K562 (cell line): ENCODE measurements at regions not wholly inside any gene's neighbourhood (a gene's known extent, or its start where the extent isn't known, plus 50 kb on each side); places are given as distances from the start of the nearest gene placed in this dataset.

Source experiments
- ATAC-seq: fragments of 200-7000 bp; cut with Tn5 transposase; 3 replicates; pipeline ENCODE4 v1.9.1; 2020; ENCODE audit warnings: moderate library complexity
- BruUV-seq: library from RNA; stranded (reverse); fragments of 400-500 nt; replicated peaks from 2 replicates; lab custom pipeline; 2021; lab: Mats Ljungman, UMichigan
- CTCF ChIA-PET: fragments of 300-600 bp; formaldehyde crosslinking; extraction: SDS; loops from one replicate; lab custom pipeline; 2021; ENCODE audit warnings: low intra/inter-chr PET ratio; lab: Yijun Ruan, JAX
- POLR2A ChIA-PET: fragments of 300-600, 350-650 bp; sonication (Branson Sonifier 250); formaldehyde crosslinking; extraction: SDS; loops from one replicate; lab custom pipeline; 2021; ENCODE audit warnings: antibody characterized with exemption, inconsistent platforms; lab: Yijun Ruan, JAX
- DNase-seq, 4 experiments: peaks; one replicate each; pipeline versions ENCODE4 v3.0.0 to v3.0.0-alpha.2; 2011 to 2018; ENCODE audit warnings: low spot score in 3 of 4, mixed read lengths in 3 of 4; ENCODE audit errors: extremely low read depth in 1 of 4
- FAIRE-seq: peaks from 2 replicates; lab custom pipeline; 2011; peaks lifted over from hg19 to GRCh38; lab: Jason Lieb, UNC
- H2AFZ ChIP-seq: 2 replicates; pipeline ENCODE4 v1.6.0; 2011; ENCODE audit warnings: low read depth, low read length, control low read depth, inconsistent platforms
- H3K27ac ChIP-seq: fragments of 200-600 bp; 3 replicates; pipeline ENCODE4 v1.8.0; 2011; ENCODE audit warnings: low read depth, mild to moderate bottlenecking, control low read depth, inconsistent platforms, low read length, moderate library complexity, mixed read lengths; ENCODE audit errors: extremely low read depth
- H3K27me3 ChIP-seq, 2 experiments: fragments of 300-600 bp in 1 of 2; 2 replicates in 1 of 2; 3 replicates in 1 of 2; pipeline versions ENCODE4 v1.6.0 to v1.8.0; 2011; ENCODE audit warnings: inconsistent platforms in 2 of 2, low read length in 2 of 2, mild to moderate bottlenecking in 1 of 2, mixed read lengths in 1 of 2, moderate library complexity in 1 of 2; ENCODE audit not compliant: control insufficient read depth in 2 of 2, insufficient read depth in 2 of 2
- H3K36me3 ChIP-seq: fragments of 300-600 bp; 3 replicates; pipeline ENCODE4 v1.8.0; 2011; ENCODE audit warnings: mild to moderate bottlenecking, low read length, inconsistent platforms; ENCODE audit not compliant: control insufficient read depth, insufficient read depth
- H3K4me1 ChIP-seq, 2 experiments: fragments of 200-600 bp in 1 of 2; replicated peaks in 1 of 2; 2 replicates in 1 of 2; 3 replicates in 1 of 2; pipeline versions ENCODE4 v1.5.1 to v1.8.0; 2011; ENCODE audit warnings: inconsistent platforms in 2 of 2, low read length in 2 of 2, mild to moderate bottlenecking in 1 of 2, mixed read lengths in 1 of 2, moderate library complexity in 1 of 2; ENCODE audit not compliant: control insufficient read depth in 2 of 2, insufficient read depth in 2 of 2
- H3K4me2 ChIP-seq: 2 replicates; pipeline ENCODE4 v1.6.1; 2011; ENCODE audit warnings: low read length, control low read depth, inconsistent platforms, mixed read lengths; ENCODE audit not compliant: insufficient read depth
- H3K4me3 ChIP-seq: fragments of 200-600 bp; sonication (generic), shearing (Covaris generic); 2 replicates; pipeline ENCODE4 v1.5.1; 2016; ENCODE audit warnings: control low read depth, inconsistent platforms
- H3K79me2 ChIP-seq: fragments of 200-600 bp; 3 replicates; pipeline ENCODE4 v1.8.0; 2011; ENCODE audit warnings: low read length, inconsistent platforms; ENCODE audit not compliant: control insufficient read depth, insufficient read depth
- H3K9ac ChIP-seq, 2 experiments: 2 replicates each; pipeline versions ENCODE4 v1.6.0 to v1.6.1; 2011; ENCODE audit warnings: low read depth in 2 of 2, low read length in 2 of 2, control low read depth in 1 of 2, inconsistent platforms in 1 of 2, mild to moderate bottlenecking in 1 of 2, mixed read lengths in 1 of 2; ENCODE audit not compliant: insufficient read depth in 1 of 2
- H3K9me1 ChIP-seq: one replicate; pipeline ENCODE4 v1.6.0; 2011; ENCODE audit warnings: inconsistent platforms, mild to moderate bottlenecking, low read length, moderate library complexity; ENCODE audit not compliant: control insufficient read depth, insufficient read depth
- H3K9me3 ChIP-seq: replicated peaks from 2 replicates; pipeline ENCODE4 v1.5.1; 2011; ENCODE audit warnings: low read depth, low read length, inconsistent platforms; ENCODE audit not compliant: control insufficient read depth, insufficient read depth
- H4K20me1 ChIP-seq: replicated peaks from 2 replicates; pipeline ENCODE4 v1.6.1; 2011; ENCODE audit warnings: low read length, inconsistent platforms, mixed read lengths; ENCODE audit not compliant: control insufficient read depth, insufficient read depth
- ASH1L ChIP-seq: fragments of 450-650 bp; IDR thresholded peaks from 2 replicates; pipeline ENCODE4 v1.6.1; 2018; ENCODE audit warnings: borderline replicate concordance, mild to moderate bottlenecking, low read depth; ENCODE audit not compliant: partially characterized antibody
- CBX1 ChIP-seq: sonication (generic); IDR thresholded peaks from 2 replicates; pipeline ENCODE4 v1.6.1; 2016; ENCODE audit warnings: antibody characterized with exemption, low read depth, mild to moderate bottlenecking
- GATAD2A ChIP-seq: fragments of 450-650 bp; IDR thresholded peaks from 2 replicates; pipeline ENCODE4 v1.6.1; 2017
- KDM5B ChIP-seq: fragments of 200-600 bp; sonication (generic); IDR thresholded peaks from 2 replicates; pipeline ENCODE4 v1.6.1; 2012; ENCODE audit warnings: low read depth, mild to moderate bottlenecking, moderate library complexity, low read length, control low read depth, inconsistent platforms; ENCODE audit not compliant: insufficient replicate concordance
- NFYB ChIP-seq: IDR thresholded peaks from 2 replicates; pipeline ENCODE4 v1.6.1; 2011; ENCODE audit warnings: mild to moderate bottlenecking, moderate library complexity; ENCODE audit not compliant: insufficient read length; ENCODE audit errors: extremely low read depth
- SMAD4 ChIP-seq: fragments of 250-450 bp; sonication (Bioruptor Pico); conservative IDR thresholded peaks from 2 replicates; pipeline ENCODE4 v1.8.0; 2021; ENCODE audit warnings: inconsistent platforms, mild to moderate bottlenecking, moderate library complexity
- SMARCA4 ChIP-seq: fragments of 450-650 bp; IDR thresholded peaks from 2 replicates; pipeline ENCODE4 v1.6.1; 2016
- SNRNP70 ChIP-seq: fragments of 200-400 bp; formaldehyde crosslinking; optimal IDR thresholded peaks from 2 replicates; pipeline ENCODE3; 2017; ENCODE audit warnings: low read depth, low read length
- SREBF1 ChIP-seq: fragments of 150-350 bp; IDR thresholded peaks from 2 replicates; pipeline ENCODE4 v1.6.1; 2014; ENCODE audit warnings: antibody characterized with exemption, low read depth, low read length, borderline replicate concordance
- ZFP1 ChIP-seq: fragments of 450-650 bp; formaldehyde crosslinking; IDR thresholded peaks from 2 replicates; pipeline ENCODE4 v1.4.0; 2020; ENCODE audit warnings: mild to moderate bottlenecking, mixed read lengths
- ZFP30 ChIP-seq: fragments of 250-450 bp; sonication (Bioruptor Pico); IDR thresholded peaks from 2 replicates; pipeline ENCODE4 v1.8.0; 2022; ENCODE audit warnings: moderate library complexity, mild to moderate bottlenecking, inconsistent platforms, borderline replicate concordance
- ZNF384 ChIP-seq: IDR thresholded peaks from 2 replicates; pipeline ENCODE4 v1.6.1; 2012; ENCODE audit warnings: low read depth, low read length, improper control_type of control experiment
- WGBS: fragments of 100-300 bp; shearing (Covaris generic); methylation state at CpG from one replicate; pipeline ENCODE4 v1.1.6; 2016; ENCODE audit warnings: low coverage, mixed read lengths; ENCODE audit not compliant: insufficient coverage; ENCODE audit errors: missing lambda C conversion rate; 5-methylcytosine and 5-hydroxymethylcytosine counted together
- in situ Hi-C: fragments of 300-500 bp; cut with MboI; formaldehyde crosslinking; loops from 4 replicates; pipeline ENCODE4 v1.15.0; 2018; ENCODE audit warnings: inconsistent platforms, mixed read lengths
- intact Hi-C: fragments of 100-400 bp; cut with micrococcal nuclease; formaldehyde crosslinking; loops from 2 replicates; pipeline ENCODE4 v1.14.2; 2022
- TF ChIP-seq, protein P1 (sequence below): fragments of 250-450 bp; sonication (Bioruptor Pico); IDR thresholded peaks from 2 replicates; pipeline ENCODE4 v1.8.0; 2022; ENCODE audit warnings: inconsistent platforms
- TF ChIP-seq, protein P2 (sequence below): fragments of 450-650 bp; IDR thresholded peaks from 2 replicates; pipeline ENCODE4 v1.7.1; 2018; ENCODE audit warnings: mild to moderate bottlenecking, low read depth; ENCODE audit not compliant: partially characterized antibody

- no peaks in the 10 kb centered on the region for H3K4me1 ChIP-seq
- no peaks in the 10 kb centered on the region for H3K27me3 ChIP-seq
- H3K27ac ChIP-seq: no peak overlapping the region
- H3K79me2 ChIP-seq: no peaks in the 10 kb centered on the region
- no peaks in the 10 kb centered on the region for H3K36me3 ChIP-seq
- DNase-seq (no peak), ATAC-seq (no peak), FAIRE-seq (no peak)
- no peak overlapping the region for H3K9ac ChIP-seq
- ChIA-PET CTCF (no interaction called here), POLR2A (no interaction called here)
- in situ Hi-C loops: no loop called here
- no peaks in the 10 kb centered on the region for H4K20me1 ChIP-seq
- intact Hi-C loops: loop anchor here (5.0 kb wide), 1 partner anchor 88 kb away; no protein-coding TSS in a partner anchor
- no TSS peak for BruUV-seq
- no peaks in the 10 kb centered on the region for H3K9me1 ChIP-seq
- no peaks in the 10 kb centered on the region for H3K9me3 ChIP-seq
- H3K4me2 ChIP-seq: no peak overlapping the region
- no peak overlapping the region for H2AFZ ChIP-seq
- TF ChIP-seq SREBF1 (no peak), ZNF384 (no peak), NFYB (no peak), SMAD4 (no peak), GATAD2A (no peak)
- WGBS: 0% methylated on average over 1 of the region's 1 CpG
- H3K4me3 ChIP-seq: no peak overlapping the region
Measured at GRCh38 chr1:221919341-221919740, 177.5 kb upstream of the DUSP10 start.

GRCh38 chr1:221916176-221916575 lies 174.3 kb upstream of the DUSP10 start:
- CTCF ChIA-PET: no interaction called here
- Histone ChIP-seq H3K4me2 (no peak overlapping the region), H3K9ac (no peak overlapping the region), H3K4me1 (no peaks in the 10 kb centered on the region), H3K27me3 (no peaks in the 10 kb centered on the region), H3K79me2 (no peaks in the 10 kb centered on the region), H3K9me1 (no peaks in the 10 kb centered on the region), H3K4me3 (no peak overlapping the region), H2AFZ (no peak overlapping the region), H3K9me3 (no peaks in the 10 kb centered on the region), H3K27ac (no peak overlapping the region), H4K20me1 (no peaks in the 10 kb centered on the region), H3K36me3 (no peaks in the 10 kb centered on the region)
- no peak for DNase-seq
- intact Hi-C loops (loop anchor here (5.0 kb wide), 1 partner anchor 91 kb away; no protein-coding TSS in a partner anchor), in situ Hi-C loops (no loop called here)
- BruUV-seq: no TSS peak
- POLR2A ChIA-PET: interaction anchor here (1.6 kb wide), 1 partner anchor 13 kb away, joined by 3 read pairs; no protein-coding TSS in a partner anchor
- FAIRE-seq: no peak
- no peak for ATAC-seq
- 2% methylated on average over 5 of the region's 5 CpGs for WGBS
- no peak for TF ChIP-seq ASH1L
- TF ChIP-seq SMARCA4: no peak
- no peak for TF ChIP-seq ZFP1 (CRISPR knock-in tag)
- no peak for TF ChIP-seq ZFP30
- TF ChIP-seq, protein P1, sequence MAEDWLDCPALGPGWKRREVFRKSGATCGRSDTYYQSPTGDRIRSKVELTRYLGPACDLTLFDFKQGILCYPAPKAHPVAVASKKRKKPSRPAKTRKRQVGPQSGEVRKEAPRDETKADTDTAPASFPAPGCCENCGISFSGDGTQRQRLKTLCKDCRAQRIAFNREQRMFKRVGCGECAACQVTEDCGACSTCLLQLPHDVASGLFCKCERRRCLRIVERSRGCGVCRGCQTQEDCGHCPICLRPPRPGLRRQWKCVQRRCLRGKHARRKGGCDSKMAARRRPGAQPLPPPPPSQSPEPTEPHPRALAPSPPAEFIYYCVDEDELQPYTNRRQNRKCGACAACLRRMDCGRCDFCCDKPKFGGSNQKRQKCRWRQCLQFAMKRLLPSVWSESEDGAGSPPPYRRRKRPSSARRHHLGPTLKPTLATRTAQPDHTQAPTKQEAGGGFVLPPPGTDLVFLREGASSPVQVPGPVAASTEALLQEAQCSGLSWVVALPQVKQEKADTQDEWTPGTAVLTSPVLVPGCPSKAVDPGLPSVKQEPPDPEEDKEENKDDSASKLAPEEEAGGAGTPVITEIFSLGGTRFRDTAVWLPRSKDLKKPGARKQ: no peak
- no peak for TF ChIP-seq CBX1
- TF ChIP-seq SNRNP70: no peak
- TF ChIP-seq, protein P2, sequence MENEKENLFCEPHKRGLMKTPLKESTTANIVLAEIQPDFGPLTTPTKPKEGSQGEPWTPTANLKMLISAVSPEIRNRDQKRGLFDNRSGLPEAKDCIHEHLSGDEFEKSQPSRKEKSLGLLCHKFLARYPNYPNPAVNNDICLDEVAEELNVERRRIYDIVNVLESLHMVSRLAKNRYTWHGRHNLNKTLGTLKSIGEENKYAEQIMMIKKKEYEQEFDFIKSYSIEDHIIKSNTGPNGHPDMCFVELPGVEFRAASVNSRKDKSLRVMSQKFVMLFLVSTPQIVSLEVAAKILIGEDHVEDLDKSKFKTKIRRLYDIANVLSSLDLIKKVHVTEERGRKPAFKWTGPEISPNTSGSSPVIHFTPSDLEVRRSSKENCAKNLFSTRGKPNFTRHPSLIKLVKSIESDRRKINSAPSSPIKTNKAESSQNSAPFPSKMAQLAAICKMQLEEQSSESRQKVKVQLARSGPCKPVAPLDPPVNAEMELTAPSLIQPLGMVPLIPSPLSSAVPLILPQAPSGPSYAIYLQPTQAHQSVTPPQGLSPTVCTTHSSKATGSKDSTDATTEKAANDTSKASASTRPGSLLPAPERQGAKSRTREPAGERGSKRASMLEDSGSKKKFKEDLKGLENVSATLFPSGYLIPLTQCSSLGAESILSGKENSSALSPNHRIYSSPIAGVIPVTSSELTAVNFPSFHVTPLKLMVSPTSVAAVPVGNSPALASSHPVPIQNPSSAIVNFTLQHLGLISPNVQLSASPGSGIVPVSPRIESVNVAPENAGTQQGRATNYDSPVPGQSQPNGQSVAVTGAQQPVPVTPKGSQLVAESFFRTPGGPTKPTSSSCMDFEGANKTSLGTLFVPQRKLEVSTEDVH: no peak
- TF ChIP-seq KDM5B: no peak
